ENCODE measurements at regions not wholly inside any gene's neighbourhood (a gene's known extent, or its start where the extent isn't known, plus 50 kb on each side); places are given as distances from the start of the nearest gene placed in this dataset.

DNA sequence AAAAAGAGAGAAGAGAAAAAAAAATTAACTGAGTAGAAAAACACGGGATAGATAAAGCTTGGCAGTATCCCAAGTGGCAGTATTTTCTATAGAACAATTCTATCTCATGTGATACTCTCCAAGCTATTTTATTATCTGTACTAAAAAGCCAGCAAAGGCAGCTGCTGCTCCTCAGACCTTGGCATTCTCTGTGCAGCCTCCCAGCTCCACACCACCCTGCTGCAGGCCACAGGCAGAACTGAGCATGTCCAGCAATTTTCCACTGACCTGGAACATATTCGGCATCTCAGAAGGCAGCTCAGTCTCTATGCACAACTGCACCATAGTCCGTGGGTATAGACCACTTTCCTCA, 1161.4 kb downstream of the IGSF11 start:
- in situ Hi-C loops (cut with MboI): no loop called here

More for the DNA sequence above, 1161.4 kb downstream of the IGSF11 start:
- no peaks in the 10 kb centered on the region for H3K79me2 ChIP-seq (ENCODE audit: control insufficient read depth, insufficient read depth, low read length)
- TF ChIP-seq, protein P1, sequence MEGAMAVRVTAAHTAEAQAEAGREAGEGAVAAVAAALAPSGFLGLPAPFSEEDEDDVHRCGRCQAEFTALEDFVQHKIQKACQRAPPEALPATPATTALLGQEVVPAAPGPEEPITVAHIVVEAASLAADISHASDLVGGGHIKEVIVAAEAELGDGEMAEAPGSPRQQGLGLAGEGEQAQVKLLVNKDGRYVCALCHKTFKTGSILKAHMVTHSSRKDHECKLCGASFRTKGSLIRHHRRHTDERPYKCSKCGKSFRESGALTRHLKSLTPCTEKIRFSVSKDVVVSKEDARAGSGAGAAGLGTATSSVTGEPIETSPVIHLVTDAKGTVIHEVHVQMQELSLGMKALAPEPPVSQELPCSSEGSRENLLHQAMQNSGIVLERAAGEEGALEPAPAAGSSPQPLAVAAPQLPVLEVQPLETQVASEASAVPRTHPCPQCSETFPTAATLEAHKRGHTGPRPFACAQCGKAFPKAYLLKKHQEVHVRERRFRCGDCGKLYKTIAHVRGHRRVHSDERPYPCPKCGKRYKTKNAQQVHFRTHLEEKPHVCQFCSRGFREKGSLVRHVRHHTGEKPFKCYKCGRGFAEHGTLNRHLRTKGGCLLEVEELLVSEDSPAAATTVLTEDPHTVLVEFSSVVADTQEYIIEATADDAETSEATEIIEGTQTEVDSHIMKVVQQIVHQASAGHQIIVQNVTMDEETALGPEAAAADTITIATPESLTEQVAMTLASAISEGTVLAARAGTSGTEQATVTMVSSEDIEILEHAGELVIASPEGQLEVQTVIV (CRISPR knock-in tag; IDR thresholded peaks at IDR 0.05; ENCODE audit: borderline replicate concordance): no peak
- TF ChIP-seq KAT2B (IDR thresholded peaks at IDR 0.05; ENCODE audit: low read depth, low read length) (no peak), CAMTA2 (CRISPR knock-in tag; conservative IDR thresholded peaks at IDR 0.05) (no peak), TCF7L2 (IDR thresholded peaks at IDR 0.05; ENCODE audit: low read depth, low read length) (no peak), NCOR1 (IDR thresholded peaks at IDR 0.05) (no peak), RHOXF2B (CRISPR knock-in tag; conservative IDR thresholded peaks at IDR 0.05) (no peak), PPARD (CRISPR knock-in tag; IDR thresholded peaks at IDR 0.05) (no peak), ZNF764 (CRISPR knock-in tag; IDR thresholded peaks at IDR 0.05; ENCODE audit: low read depth) (no peak), MTF1 (CRISPR knock-in tag; IDR thresholded peaks at IDR 0.05; ENCODE audit: borderline replicate concordance) (no peak), MCM5 (IDR thresholded peaks at IDR 0.05; ENCODE audit: low read depth) (no peak), ZNF77 (CRISPR knock-in tag; IDR thresholded peaks at IDR 0.05) (no peak)
- no peak overlapping the region for H3K4me2 ChIP-seq (ENCODE audit: insufficient read depth, low read length)
- intact Hi-C loops (cut with micrococcal nuclease): no loop called here
- H4K20me1 ChIP-seq (replicated peaks; ENCODE audit: control insufficient read depth, insufficient read depth, low read length): no peaks in the 10 kb centered on the region
- BruUV-seq (replicated peaks): no TSS peak
- H3K4me1 ChIP-seq (replicated peaks in 1 of 2; ENCODE audit: control insufficient read depth in 2 of 2, insufficient read depth in 2 of 2, low read length in 2 of 2): no peaks in the 10 kb centered on the region
- no peak overlapping the region for H3K9ac ChIP-seq (ENCODE audit: insufficient read depth in 1 of 2, low read depth in 2 of 2, low read length in 2 of 2)
- ChIA-PET POLR2A (no interaction called here), CTCF (ENCODE audit: low intra/inter-chr PET ratio) (no interaction called here)
- 0% methylated on average over 3 of the region's 3 CpGs for WGBS (ENCODE audit: insufficient coverage, low coverage, missing lambda C conversion rate)
- no peak for ATAC-seq
- H2AFZ ChIP-seq (ENCODE audit: low read depth, low read length): no peak overlapping the region
- no peak overlapping the region for H3K27ac ChIP-seq (ENCODE audit: extremely low read depth, low read depth, low read length)
- no peak for DNase-seq (ENCODE audit: extremely low read depth in 1 of 4, low spot score in 3 of 4)
- no peaks in the 10 kb centered on the region for H3K27me3 ChIP-seq (ENCODE audit: control insufficient read depth in 2 of 2, insufficient read depth in 2 of 2, low read length in 2 of 2)
- no peak overlapping the region for H3K4me3 ChIP-seq
- no peaks in the 10 kb centered on the region for H3K36me3 ChIP-seq (ENCODE audit: control insufficient read depth, insufficient read depth, low read length)
- H3K9me1 ChIP-seq (ENCODE audit: control insufficient read depth, insufficient read depth, low read length): no peaks in the 10 kb centered on the region
- no peak for FAIRE-seq
- H3K9me3 ChIP-seq (replicated peaks; ENCODE audit: control insufficient read depth, insufficient read depth, low read depth, low read length): no peaks in the 10 kb centered on the region

Data from K562 (cell line).